ENCODE measurements at regions not wholly inside any gene's neighbourhood (a gene's known extent, or its start where the extent isn't known, plus 50 kb on each side); places are given as distances from the start of the nearest gene placed in this dataset.
A peak's percentile ranks its signal among the peaks of the same experiment; 100 is the strongest.
"Not testable (repeated sequence)": the region's sequence is repeated elsewhere in the genome, so short reads cannot be mapped to it uniquely, and the experiment has no call there.

- DNase-seq: no peak
These were observed 63.2 kb downstream of the NENF start for GRCh38 chr1:212495766-212496494.

GRCh38 chr1:212496682-212497081 lies 64.0 kb downstream of the NENF start:
- DNase-seq: no peak

- no peak for DNase-seq
These were observed 64.8 kb downstream of the NENF start for GRCh38 chr1:212497553-212497952.

GRCh38 chr1:212498283-212499040 lies 65.7 kb downstream of the NENF start:
- no peak for DNase-seq

GRCh38 chr1:212500351-212500750 lies 67.6 kb downstream of the NENF start:
- DNase-seq: no peak

GRCh38 chr1:212500983-212501382 lies 68.3 kb downstream of the NENF start:
- DNase-seq: no peak

GRCh38 chr1:212503714-212504113 lies 71.0 kb downstream of the NENF start:
- no peak for DNase-seq

- no peak for DNase-seq
These were observed 71.6 kb downstream of the NENF start for GRCh38 chr1:212504171-212504803.

- DNase-seq: no peak
These were observed 73.9 kb downstream of the NENF start for GRCh38 chr1:212506666-212507065.

GRCh38 chr1:212507369-212507768 lies 74.6 kb downstream of the NENF start:
- DNase-seq: no peak

- DNase-seq: no peak
These were observed 80.3 kb downstream of the NENF start for GRCh38 chr1:212512816-212513559.

GRCh38 chr1:212513586-212513985 lies 80.9 kb downstream of the NENF start:
- no peak for DNase-seq

GRCh38 chr1:212514056-212514614 lies 81.4 kb downstream of the NENF start:
- DNase-seq: peak in 1 of 5 experiments; percentile 60

GRCh38 chr1:212514782-212515181 lies 82.1 kb downstream of the NENF start:
- no peak for DNase-seq

GRCh38 chr1:212515329-212515760 lies 82.6 kb downstream of the NENF start:
- no peak for DNase-seq

GRCh38 chr1:212516012-212516411 lies 83.3 kb downstream of the NENF start:
- not testable (repeated sequence) for DNase-seq

GRCh38 chr1:212518188-212519054 lies 85.7 kb downstream of the NENF start:
- no peak for DNase-seq

- no peak for DNase-seq
These were observed 86.4 kb downstream of the NENF start for GRCh38 chr1:212519131-212519530.

- DNase-seq: no peak
These were observed 87.6 kb downstream of the NENF start for GRCh38 chr1:212520299-212520698.

- no peak for DNase-seq
These were observed 87.8 kb upstream of the ATF3 start for GRCh38 chr1:212520746-212521145.

GRCh38 chr1:212525479-212526110 lies 83.0 kb upstream of the ATF3 start:
- DNase-seq: no peak

Measured in T-helper 2 cell (primary cell).